ENCODE measurements at regions not wholly inside any gene's neighbourhood (a gene's known extent, or its start where the extent isn't known, plus 50 kb on each side); places are given as distances from the start of the nearest gene placed in this dataset.

DNA sequence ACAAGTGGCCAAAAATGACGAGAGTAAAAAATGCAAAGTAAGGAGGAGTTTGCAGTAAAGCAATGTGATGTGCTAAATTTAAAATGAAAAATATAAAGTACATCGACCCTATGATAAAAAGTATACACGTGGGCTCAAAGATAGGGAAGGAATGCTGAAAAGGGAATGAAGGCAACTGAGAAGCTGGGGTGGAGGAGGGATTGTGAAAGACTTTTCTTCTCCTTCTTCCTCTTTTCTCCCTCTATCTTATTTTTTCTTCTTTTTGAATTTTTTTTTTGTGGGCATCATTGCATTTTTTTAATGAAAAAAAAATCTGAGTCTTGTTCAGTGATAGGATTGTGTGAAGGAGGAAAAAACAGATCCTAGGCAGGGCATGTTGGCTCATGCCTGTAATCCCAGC lies 57.6 kb upstream of the STK17B start:
- TF ChIP-seq CREB1 (IDR thresholded peaks at IDR 0.05; ENCODE audit: low read depth), result no peak
- TF ChIP-seq RAD21 (IDR thresholded peaks at IDR 0.05; ENCODE audit: low read depth), result no peak
- TF ChIP-seq YY1 (IDR thresholded peaks at IDR 0.05; ENCODE audit: low read depth), result no peak
- TF ChIP-seq ZBTB7A (IDR thresholded peaks at IDR 0.05; ENCODE audit: low read depth), result no peak
- no peak for TF ChIP-seq TEAD4 (IDR thresholded peaks at IDR 0.05)
- TF ChIP-seq FOXM1 (IDR thresholded peaks at IDR 0.05; ENCODE audit: borderline replicate concordance, low read depth), result no peak
- TF ChIP-seq TAF1 (IDR thresholded peaks at IDR 0.05; ENCODE audit: low read depth), result no peak

DNA sequence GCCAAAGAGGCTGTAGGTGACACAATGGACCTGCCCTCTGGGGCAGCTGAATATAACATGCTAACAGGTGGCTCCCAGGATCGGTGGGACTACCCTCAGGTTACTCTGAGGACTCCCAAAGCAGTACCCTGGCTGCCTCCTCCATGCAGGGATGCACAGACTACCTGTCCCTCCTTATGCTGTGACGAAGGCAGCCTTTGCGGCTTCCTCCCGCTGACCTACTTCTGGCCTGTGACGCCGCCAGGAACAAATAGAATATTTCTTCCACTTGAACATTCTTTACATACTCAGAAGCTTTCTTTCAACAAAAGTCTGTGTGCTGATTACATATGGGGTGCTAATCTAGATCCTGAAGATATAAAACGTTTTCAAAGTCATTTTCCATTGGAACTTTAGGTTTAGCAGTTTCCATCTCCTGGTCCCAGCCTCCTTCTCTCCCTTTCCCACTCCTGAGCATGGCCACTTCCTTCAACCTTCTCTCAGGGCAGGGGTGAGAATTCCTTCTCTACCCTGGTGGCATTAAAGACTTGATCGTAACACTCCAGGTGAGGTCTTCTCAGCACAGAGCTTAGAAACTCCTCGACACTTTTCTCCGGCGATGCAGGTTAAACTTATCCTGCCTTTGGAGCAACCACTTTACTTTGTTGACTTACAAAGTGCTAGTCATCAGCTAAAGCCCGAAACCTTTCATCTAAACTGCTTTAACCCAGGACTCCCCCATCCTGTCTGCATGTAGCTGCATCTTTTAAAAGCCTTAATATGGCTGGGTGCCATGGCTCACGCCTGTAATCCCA lies 58.9 kb upstream of the STK17B start:
- TF ChIP-seq NFIC (IDR thresholded peaks at IDR 0.05), result no peak
- no peak for TF ChIP-seq TEAD4 (IDR thresholded peaks at IDR 0.05)
- TF ChIP-seq TCF12 (IDR thresholded peaks at IDR 0.05; ENCODE audit: low read depth), result no peak
- TF ChIP-seq RAD21 (IDR thresholded peaks at IDR 0.05; ENCODE audit: low read depth), result no peak
- TF ChIP-seq FOXM1 (IDR thresholded peaks at IDR 0.05; ENCODE audit: borderline replicate concordance, low read depth), result no peak
- TF ChIP-seq REST (IDR thresholded peaks at IDR 0.05; ENCODE audit: low read depth), result no peak
- TF ChIP-seq, protein P1, sequence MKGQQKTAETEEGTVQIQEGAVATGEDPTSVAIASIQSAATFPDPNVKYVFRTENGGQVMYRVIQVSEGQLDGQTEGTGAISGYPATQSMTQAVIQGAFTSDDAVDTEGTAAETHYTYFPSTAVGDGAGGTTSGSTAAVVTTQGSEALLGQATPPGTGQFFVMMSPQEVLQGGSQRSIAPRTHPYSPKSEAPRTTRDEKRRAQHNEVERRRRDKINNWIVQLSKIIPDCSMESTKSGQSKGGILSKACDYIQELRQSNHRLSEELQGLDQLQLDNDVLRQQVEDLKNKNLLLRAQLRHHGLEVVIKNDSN (IDR thresholded peaks at IDR 0.05), result no peak
- no peak for TF ChIP-seq YY1 (IDR thresholded peaks at IDR 0.05; ENCODE audit: low read depth)
- no peak for TF ChIP-seq EGR1 (IDR thresholded peaks at IDR 0.05)
- TF ChIP-seq TAF1 (IDR thresholded peaks at IDR 0.05; ENCODE audit: low read depth), result no peak
- no peak for TF ChIP-seq ZBTB7A (IDR thresholded peaks at IDR 0.05; ENCODE audit: low read depth)
- TF ChIP-seq, protein P2, sequence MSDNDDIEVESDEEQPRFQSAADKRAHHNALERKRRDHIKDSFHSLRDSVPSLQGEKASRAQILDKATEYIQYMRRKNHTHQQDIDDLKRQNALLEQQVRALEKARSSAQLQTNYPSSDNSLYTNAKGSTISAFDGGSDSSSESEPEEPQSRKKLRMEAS (IDR thresholded peaks at IDR 0.05), result no peak
- TF ChIP-seq CREB1 (IDR thresholded peaks at IDR 0.05; ENCODE audit: low read depth), result no peak
- TF ChIP-seq EP300 (IDR thresholded peaks at IDR 0.05; ENCODE audit: borderline replicate concordance), result no peak
- no peak for TF ChIP-seq CEBPB (IDR thresholded peaks at IDR 0.05)

DNA sequence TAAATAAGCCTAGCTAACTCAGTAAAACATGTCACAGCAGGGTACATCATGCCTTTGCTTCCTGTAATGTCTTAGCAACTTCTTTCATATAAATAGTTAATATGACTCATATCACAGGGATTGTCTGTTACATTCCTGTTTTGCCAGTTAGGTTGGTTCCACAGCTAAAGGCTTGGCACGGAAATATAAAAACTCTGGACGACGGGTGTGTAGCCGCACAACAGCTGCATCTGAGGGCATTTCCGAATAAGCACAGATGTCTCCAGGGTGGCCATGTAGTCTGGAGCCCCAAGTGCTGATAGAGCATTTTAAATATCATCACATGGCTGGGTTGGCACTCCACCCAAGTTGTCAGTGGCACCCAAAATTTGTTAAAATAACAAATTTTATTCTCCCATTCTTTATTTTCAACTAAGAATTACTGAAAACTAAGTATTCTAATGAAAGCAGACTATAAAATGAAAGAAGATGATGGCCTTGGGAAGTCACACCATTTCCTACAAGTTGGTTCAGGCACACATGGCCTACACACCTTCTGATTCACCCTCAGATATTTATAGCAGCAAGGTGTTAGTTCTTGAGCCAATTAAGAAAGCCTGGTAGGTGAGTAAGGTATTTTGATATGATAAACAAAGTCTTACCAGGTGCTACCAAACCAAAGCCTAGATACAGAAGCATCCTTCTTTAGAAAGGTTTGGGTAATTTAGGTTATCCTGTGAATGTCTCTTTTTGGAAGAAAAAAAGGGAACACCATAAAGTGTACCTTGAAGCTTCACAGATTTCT lies 61.8 kb upstream of the STK17B start:
- TF ChIP-seq ZBTB7A (IDR thresholded peaks at IDR 0.05; ENCODE audit: low read depth), result no peak
- TF ChIP-seq, protein P1 (IDR thresholded peaks at IDR 0.05), result peak; percentile 35; the same call in 1 of the 2 replicates
- TF ChIP-seq, protein P2 (IDR thresholded peaks at IDR 0.05), result peak; percentile 86
- TF ChIP-seq FOXM1 (IDR thresholded peaks at IDR 0.05; ENCODE audit: borderline replicate concordance, low read depth), result peak; percentile 76; the same call in 1 of the 2 replicates
- TF ChIP-seq REST (IDR thresholded peaks at IDR 0.05; ENCODE audit: low read depth), result no peak
- no peak for TF ChIP-seq EGR1 (IDR thresholded peaks at IDR 0.05)
- peak; percentile 97 for TF ChIP-seq NFIC (IDR thresholded peaks at IDR 0.05)
- 0 out of 2 replicates have a peak, but pooled peaks have one; percentile 52 for TF ChIP-seq CEBPB (IDR thresholded peaks at IDR 0.05)
- TF ChIP-seq EP300 (IDR thresholded peaks at IDR 0.05; ENCODE audit: borderline replicate concordance), result peak; percentile 87
- peak; percentile 92 for TF ChIP-seq TEAD4 (IDR thresholded peaks at IDR 0.05)
- peak; percentile 93 for TF ChIP-seq TCF12 (IDR thresholded peaks at IDR 0.05; ENCODE audit: low read depth)
- TF ChIP-seq YY1 (IDR thresholded peaks at IDR 0.05; ENCODE audit: low read depth), result peak; percentile 53; the same call in 1 of the 2 replicates

- no peak for TF ChIP-seq TAF1 (IDR thresholded peaks at IDR 0.05; ENCODE audit: low read depth)
- TF ChIP-seq CREB1 (IDR thresholded peaks at IDR 0.05; ENCODE audit: low read depth), result no peak
- no peak for TF ChIP-seq EGR1 (IDR thresholded peaks at IDR 0.05)
- no peak for TF ChIP-seq YY1 (IDR thresholded peaks at IDR 0.05; ENCODE audit: low read depth)
- no peak for TF ChIP-seq TEAD4 (IDR thresholded peaks at IDR 0.05)
- TF ChIP-seq TCF12 (IDR thresholded peaks at IDR 0.05; ENCODE audit: low read depth), result no peak
- TF ChIP-seq CEBPB (IDR thresholded peaks at IDR 0.05), result no peak
Observed at GRCh38 chr2:196233805-196234475, 62.6 kb upstream of the STK17B start.

DNA sequence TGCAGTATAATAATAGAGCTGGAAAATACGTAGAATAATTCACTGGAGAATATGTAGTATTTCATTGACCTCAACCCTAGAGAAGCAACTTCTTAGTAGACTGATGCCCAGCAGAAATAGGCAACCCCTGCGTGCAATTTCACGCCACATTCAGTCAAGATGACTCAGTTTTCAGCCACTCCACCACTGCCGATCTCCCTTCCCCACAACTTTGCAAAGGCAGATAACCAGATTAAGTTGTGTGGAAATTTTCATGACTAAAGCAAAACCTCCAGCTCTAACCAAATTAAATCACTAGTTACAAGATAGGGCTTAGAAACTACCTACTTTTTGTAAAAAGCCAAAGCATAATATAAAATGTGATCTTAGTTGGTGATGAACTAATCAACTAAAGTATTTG lies 63.3 kb upstream of the STK17B start:
- TF ChIP-seq EP300 (IDR thresholded peaks at IDR 0.05; ENCODE audit: borderline replicate concordance) (no peak), YY1 (IDR thresholded peaks at IDR 0.05; ENCODE audit: low read depth) (no peak), CREB1 (IDR thresholded peaks at IDR 0.05; ENCODE audit: low read depth) (no peak), TEAD4 (IDR thresholded peaks at IDR 0.05) (no peak), ZBTB7A (IDR thresholded peaks at IDR 0.05; ENCODE audit: low read depth) (no peak), FOXM1 (IDR thresholded peaks at IDR 0.05; ENCODE audit: borderline replicate concordance, low read depth) (no peak), CEBPB (IDR thresholded peaks at IDR 0.05) (no peak)
- TF ChIP-seq, protein P2 (IDR thresholded peaks at IDR 0.05), result no peak
